ENCODE measurements at regions not wholly inside any gene's neighbourhood (a gene's known extent, or its start where the extent isn't known, plus 50 kb on each side); places are given as distances from the start of the nearest gene placed in this dataset.
A peak's percentile ranks its signal among the peaks of the same experiment; 100 is the strongest.

DNA sequence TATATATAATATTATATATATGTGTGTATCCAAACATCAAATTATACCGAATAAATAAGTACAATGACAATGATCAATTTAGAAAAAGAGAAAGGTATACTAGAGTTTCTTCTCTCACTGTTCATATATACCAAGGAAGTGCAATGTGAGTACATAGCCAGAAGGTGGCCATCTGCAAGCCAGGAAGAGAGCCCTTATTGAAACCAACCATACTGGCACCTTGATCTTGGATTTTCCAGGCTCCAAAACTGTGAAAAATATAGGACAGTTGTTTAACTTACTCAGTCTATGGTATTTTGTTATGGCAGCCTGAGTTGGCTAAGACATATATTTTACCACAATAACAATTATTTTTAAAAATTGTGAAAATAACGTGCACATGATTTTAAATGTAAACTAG, 1490.2 kb upstream of the SLC39A10 start:
- H3K9me3 ChIP-seq (ENCODE audit: control extremely low read depth in 1 of 3, control insufficient read depth in 2 of 3, insufficient read depth in 1 of 3, low read length in 2 of 3) = no peaks in the 10 kb centered on the region
- no peak overlapping the region for H3K27ac ChIP-seq (ENCODE audit: low read length in 2 of 2)
- ATAC-seq (ENCODE audit: low read depth) = no peak
- H3K27ac Mint-ChIP-seq = no peak overlapping the region
- peaks cover 2% of the 10 kb centered on the region for H3K9me3 Mint-ChIP-seq (ENCODE audit: insufficient read depth)
- no peaks in the 10 kb centered on the region for H3K4me1 ChIP-seq (ENCODE audit: control insufficient read depth in 2 of 2, insufficient read depth in 2 of 2, low read length in 2 of 2)
- H3K4me2 ChIP-seq (replicated peaks; ENCODE audit: low read depth, low read length, poor library complexity, severe bottlenecking) = no peak overlapping the region
- no peak overlapping the region for H3K4me3 Mint-ChIP-seq
- H3K36me3 ChIP-seq (replicated peaks in 1 of 2; ENCODE audit: control extremely low read depth in 1 of 2, control insufficient read depth in 1 of 2, extremely low read depth in 1 of 2, insufficient read depth in 2 of 2, low read length in 1 of 2) = no peaks in the 10 kb centered on the region
- WGBS (ENCODE audit: insufficient coverage) = no CpG with 5 or more reads among the region's 2 CpGs
- CTCF ChIA-PET = interaction anchor here (1.0 kb wide), 1 partner anchor 1772 kb away, joined by 3 read pairs; no protein-coding TSS in a partner anchor
- intact Hi-C loops (cut with micrococcal nuclease) = loop anchor here (2.0 kb wide), 2 partner anchors 1152 to 1770 kb away; no protein-coding TSS in a partner anchor
- no peaks in the 10 kb centered on the region for H3K27me3 ChIP-seq (replicated peaks in 1 of 4; ENCODE audit: control extremely low read depth in 1 of 4, control insufficient read depth in 3 of 4, insufficient read depth in 4 of 4, low read length in 3 of 4)
- H3K4me3 ChIP-seq (ENCODE audit: control extremely low read depth in 1 of 5, extremely low read depth in 1 of 5, insufficient read depth in 1 of 5, low read depth in 2 of 5, low read length in 4 of 5) = no peak overlapping the region
- POLR2A ChIA-PET = no interaction called here
- H2AFZ ChIP-seq (ENCODE audit: insufficient read depth, low read depth, low read length, poor library complexity, severe bottlenecking) = no peak overlapping the region
- no peaks in the 10 kb centered on the region for H4K20me1 ChIP-seq (ENCODE audit: control insufficient read depth, insufficient read depth, low read length, poor library complexity, severe bottlenecking)
- no peak overlapping the region for H3K9ac ChIP-seq (ENCODE audit: low read length)
- peak; percentile 22 for DNase-seq
- H3K4me1 Mint-ChIP-seq = no peaks in the 10 kb centered on the region
- TF ChIP-seq, protein P1, sequence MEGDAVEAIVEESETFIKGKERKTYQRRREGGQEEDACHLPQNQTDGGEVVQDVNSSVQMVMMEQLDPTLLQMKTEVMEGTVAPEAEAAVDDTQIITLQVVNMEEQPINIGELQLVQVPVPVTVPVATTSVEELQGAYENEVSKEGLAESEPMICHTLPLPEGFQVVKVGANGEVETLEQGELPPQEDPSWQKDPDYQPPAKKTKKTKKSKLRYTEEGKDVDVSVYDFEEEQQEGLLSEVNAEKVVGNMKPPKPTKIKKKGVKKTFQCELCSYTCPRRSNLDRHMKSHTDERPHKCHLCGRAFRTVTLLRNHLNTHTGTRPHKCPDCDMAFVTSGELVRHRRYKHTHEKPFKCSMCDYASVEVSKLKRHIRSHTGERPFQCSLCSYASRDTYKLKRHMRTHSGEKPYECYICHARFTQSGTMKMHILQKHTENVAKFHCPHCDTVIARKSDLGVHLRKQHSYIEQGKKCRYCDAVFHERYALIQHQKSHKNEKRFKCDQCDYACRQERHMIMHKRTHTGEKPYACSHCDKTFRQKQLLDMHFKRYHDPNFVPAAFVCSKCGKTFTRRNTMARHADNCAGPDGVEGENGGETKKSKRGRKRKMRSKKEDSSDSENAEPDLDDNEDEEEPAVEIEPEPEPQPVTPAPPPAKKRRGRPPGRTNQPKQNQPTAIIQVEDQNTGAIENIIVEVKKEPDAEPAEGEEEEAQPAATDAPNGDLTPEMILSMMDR (IDR thresholded peaks at IDR 0.05) = peak; percentile 69
- TF ChIP-seq EZH2 (IDR thresholded peaks at IDR 0.05; ENCODE audit: borderline replicate concordance, insufficient read depth, low read depth, low read length, poor library complexity, severe bottlenecking) = no peak
- H3K27me3 Mint-ChIP-seq = no peaks in the 10 kb centered on the region
- no peaks in the 10 kb centered on the region for H3K79me2 ChIP-seq (ENCODE audit: control insufficient read depth, insufficient read depth, low read length)

DNA sequence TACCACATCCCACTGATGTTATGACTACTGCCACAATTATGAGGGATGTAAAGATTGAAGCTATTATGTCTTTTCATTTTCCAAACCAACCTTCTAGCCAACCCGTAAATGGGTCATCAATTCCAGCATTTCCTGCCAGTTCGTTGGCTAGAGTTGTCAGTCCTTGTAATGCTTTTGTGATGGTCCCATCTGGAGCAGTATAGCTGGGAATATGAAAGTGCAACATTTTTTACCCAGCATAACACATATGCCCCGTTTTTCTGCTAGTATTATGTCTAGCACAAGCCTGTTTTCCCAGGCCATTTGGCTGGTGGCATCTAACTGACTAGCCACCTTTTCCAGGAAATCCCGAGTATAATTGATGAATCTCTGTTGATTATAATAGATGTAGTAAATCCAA, 1501.6 kb upstream of the SLC39A10 start:
- no peak for ATAC-seq (ENCODE audit: low read depth)
- Histone ChIP-seq H3K4me3 (ENCODE audit: control extremely low read depth in 1 of 5, extremely low read depth in 1 of 5, insufficient read depth in 1 of 5, low read depth in 2 of 5, low read length in 4 of 5) (no peak overlapping the region), H3K27me3 (replicated peaks in 1 of 4; ENCODE audit: control extremely low read depth in 1 of 4, control insufficient read depth in 3 of 4, insufficient read depth in 4 of 4, low read length in 3 of 4) (no peaks in the 10 kb centered on the region), H3K4me1 (ENCODE audit: control insufficient read depth in 2 of 2, insufficient read depth in 2 of 2, low read length in 2 of 2) (no peaks in the 10 kb centered on the region), H2AFZ (ENCODE audit: insufficient read depth, low read depth, low read length, poor library complexity, severe bottlenecking) (no peak overlapping the region), H3K27ac (ENCODE audit: low read length in 2 of 2) (no peak overlapping the region), H3K9me3 (ENCODE audit: control extremely low read depth in 1 of 3, control insufficient read depth in 2 of 3, insufficient read depth in 1 of 3, low read length in 2 of 3) (no peaks in the 10 kb centered on the region), H4K20me1 (ENCODE audit: control insufficient read depth, insufficient read depth, low read length, poor library complexity, severe bottlenecking) (no peaks in the 10 kb centered on the region), H3K36me3 (replicated peaks in 1 of 2; ENCODE audit: control extremely low read depth in 1 of 2, control insufficient read depth in 1 of 2, extremely low read depth in 1 of 2, insufficient read depth in 2 of 2, low read length in 1 of 2) (no peaks in the 10 kb centered on the region), H3K79me2 (ENCODE audit: control insufficient read depth, insufficient read depth, low read length) (no peaks in the 10 kb centered on the region), H3K4me2 (replicated peaks; ENCODE audit: low read depth, low read length, poor library complexity, severe bottlenecking) (no peak overlapping the region), H3K9ac (ENCODE audit: low read length) (no peak overlapping the region)
- Mint-ChIP-seq H3K4me3 (no peak overlapping the region), H3K4me1 (no peaks in the 10 kb centered on the region), H3K9me3 (ENCODE audit: insufficient read depth) (peaks cover 6% of the 10 kb centered on the region), H3K27ac (no peak overlapping the region), H3K27me3 (no peaks in the 10 kb centered on the region)
- no peak for DNase-seq
- intact Hi-C loops (cut with micrococcal nuclease) = no loop called here
- TF ChIP-seq, protein P1 (IDR thresholded peaks at IDR 0.05) = no peak
- no peak for TF ChIP-seq EZH2 (IDR thresholded peaks at IDR 0.05; ENCODE audit: borderline replicate concordance, insufficient read depth, low read depth, low read length, poor library complexity, severe bottlenecking)
- ChIA-PET CTCF (no interaction called here), POLR2A (no interaction called here)
- no CpG with 5 or more reads among the region's 4 CpGs for WGBS (ENCODE audit: insufficient coverage)

Measured in B cell (primary cell).